HG03159 (cell line): ENCODE measurements at regions not wholly inside any gene's neighbourhood (a gene's known extent, or its start where the extent isn't known, plus 50 kb on each side); places are given as distances from the start of the nearest gene placed in this dataset.

ENCODE experiments used
- ATAC-seq: cut with Tn5 transposase; IDR thresholded peaks from one replicate; pipeline ENCODE4 v1.9.1; 2021; ENCODE audit warnings: mild to moderate bottlenecking, moderate library complexity; ENCODE audit not compliant: unreplicated experiment

DNA sequence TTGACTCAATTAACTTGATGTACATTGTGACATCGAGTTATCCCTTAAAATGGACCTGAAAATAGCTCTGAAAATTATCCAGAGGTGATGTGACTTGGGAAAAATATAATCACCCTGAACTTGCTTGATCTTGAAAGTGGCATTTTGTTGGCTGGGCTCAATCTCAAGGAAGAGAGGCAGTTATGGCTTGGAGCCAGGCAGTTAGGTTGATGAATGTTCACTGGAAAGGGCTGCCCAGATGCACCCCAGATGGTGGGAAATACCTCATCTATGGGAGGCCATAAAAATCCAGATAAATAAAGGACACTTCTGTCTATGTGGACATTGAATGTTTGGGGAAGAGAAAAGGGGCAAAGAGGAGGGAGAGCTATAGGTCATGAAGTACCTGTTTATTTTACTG lies 55.7 kb upstream of the OR5AN1 start:
- ATAC-seq, result no peak

DNA sequence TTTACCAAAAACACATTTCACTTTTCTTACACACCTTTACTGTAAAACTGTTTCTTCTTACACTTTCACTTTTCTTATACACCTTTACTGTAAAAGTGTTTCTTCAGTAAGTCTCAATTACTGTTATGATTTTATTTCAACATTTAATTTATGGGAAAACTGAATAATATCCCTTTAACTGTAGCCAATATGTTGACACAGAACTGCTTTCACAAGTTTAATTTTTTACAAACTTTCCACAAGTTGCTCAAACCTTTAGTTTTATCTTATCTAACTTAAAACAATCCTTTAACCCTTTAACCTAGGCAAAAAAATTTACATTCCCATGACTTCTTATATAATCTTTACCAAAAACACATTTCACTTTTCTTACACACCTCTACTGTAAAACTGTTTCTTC lies 63.3 kb upstream of the OR5AN1 start:
- no peak for ATAC-seq

DNA sequence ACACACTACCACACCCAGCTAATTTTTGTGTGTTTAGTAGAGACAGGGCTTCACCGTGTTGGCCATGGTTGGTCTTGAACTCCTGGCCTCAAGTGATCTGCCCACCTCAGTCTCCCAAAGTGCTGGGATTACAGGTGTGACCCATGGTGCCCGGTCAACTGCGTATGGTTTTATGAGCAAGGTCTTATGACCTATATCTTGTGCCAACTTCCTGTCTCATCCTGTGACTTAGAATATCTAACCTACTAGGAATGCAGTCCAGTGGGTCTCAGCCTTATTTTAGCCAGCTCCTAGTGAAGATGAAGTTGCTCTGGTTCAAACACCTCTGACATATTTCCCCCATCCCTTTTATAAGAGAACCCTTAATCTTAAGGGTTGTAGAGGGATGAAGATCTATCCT lies 66.1 kb upstream of the OR5AN1 start:
- ATAC-seq, result no peak

DNA sequence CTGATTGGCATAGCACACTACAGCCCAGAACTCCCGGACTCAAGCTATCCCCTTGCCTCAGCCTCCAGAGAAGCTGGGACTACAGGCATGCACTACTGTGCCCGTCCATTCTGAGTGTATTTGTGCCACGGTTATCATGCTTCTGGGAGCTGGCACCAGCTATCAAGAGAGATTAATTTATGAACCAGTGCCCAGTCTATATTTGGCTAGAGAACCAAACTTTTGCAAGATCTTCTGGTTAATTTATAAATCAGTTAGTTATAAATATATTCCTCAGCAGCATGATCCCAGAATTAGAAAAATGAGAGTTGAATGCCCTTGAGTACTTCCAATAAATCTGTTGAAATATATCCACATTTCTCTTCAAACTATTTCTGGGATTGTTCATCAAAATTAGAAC lies 67.5 kb upstream of the OR5AN1 start:
- ATAC-seq, result no peak

DNA sequence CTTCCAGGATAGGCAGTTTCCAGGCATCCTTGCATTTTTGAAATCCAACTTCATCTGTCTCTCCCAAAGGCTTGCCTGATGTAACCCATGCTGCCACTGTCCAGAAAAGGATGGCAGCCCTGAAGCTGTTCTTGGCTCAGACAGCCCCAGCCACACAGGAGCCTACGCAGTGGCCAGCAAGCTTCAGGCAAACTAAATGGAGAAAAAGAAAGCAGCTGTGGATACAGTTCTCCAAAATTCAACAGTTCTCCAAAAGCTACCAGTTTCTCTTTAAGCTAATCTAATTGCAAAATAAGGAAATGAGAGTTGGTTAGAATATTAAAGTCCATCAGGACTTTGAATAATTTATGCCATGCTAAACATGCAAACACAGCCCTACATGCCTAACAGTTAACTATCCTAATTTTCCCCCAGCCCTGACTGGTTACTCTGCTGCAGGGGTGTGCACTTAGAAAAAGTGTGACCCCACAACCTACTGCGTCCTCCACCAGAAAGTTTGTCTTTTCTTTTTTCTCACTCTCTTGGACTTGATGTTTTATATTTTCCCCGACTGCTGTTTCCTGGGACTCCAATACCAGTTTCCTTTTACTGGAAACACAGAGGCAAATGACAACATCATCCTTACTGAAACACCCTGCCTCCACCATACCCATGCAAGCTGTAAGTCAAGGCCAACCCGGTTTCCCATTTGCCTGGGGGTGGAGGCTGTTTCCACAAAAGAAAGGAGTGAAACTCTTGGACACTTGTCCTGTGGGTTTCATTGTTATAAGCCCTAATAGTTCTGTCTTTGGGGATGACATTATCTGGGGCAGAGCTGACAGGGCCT lies 69.1 kb upstream of the OR5AN1 start:
- ATAC-seq, result no peak

DNA sequence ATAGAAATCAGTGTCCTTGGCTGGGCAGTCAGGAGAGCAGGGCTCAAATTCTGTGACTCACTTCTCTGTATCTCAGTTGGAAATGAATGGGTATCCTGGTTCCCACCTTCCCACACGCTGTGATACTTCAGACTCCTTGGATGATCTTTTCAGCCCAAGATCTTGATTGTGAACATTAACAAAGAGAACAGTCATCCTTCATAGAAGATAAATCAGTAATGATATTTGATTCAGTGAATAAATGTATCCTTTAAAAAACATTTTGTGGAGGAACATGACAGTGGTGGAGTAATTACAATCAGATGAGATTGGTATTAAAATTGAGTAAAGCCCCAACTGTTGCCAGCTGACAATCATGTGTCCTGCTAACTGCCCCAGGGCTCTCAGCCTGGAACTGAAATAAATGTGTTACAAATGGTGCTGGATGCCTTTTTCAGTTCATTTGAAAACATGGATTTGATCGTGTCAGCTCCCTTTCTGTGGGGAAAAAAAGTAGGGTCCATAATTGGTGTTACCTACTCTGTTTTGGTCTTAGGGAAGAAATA lies 72.9 kb upstream of the OR5AN1 start:
- ATAC-seq, result no peak

DNA sequence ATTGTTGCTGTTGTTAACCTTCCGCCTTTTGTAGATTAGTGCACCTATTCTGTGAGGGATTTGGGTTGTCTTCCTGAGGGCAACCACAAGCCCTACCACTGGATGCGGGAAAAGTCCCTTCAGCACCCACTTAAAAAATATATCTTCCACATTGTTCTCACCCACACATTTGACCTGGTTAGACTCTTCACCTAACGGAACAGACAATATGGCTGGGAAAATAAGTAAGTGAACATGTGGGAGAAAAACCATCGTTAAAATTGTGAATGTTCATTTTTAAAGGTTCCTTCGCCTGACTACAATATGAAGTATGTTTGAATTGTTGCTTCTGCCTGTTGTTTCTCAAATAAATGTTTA lies 72.0 kb upstream of the MPEG1 start:
- ATAC-seq, result peak; percentile 5

DNA sequence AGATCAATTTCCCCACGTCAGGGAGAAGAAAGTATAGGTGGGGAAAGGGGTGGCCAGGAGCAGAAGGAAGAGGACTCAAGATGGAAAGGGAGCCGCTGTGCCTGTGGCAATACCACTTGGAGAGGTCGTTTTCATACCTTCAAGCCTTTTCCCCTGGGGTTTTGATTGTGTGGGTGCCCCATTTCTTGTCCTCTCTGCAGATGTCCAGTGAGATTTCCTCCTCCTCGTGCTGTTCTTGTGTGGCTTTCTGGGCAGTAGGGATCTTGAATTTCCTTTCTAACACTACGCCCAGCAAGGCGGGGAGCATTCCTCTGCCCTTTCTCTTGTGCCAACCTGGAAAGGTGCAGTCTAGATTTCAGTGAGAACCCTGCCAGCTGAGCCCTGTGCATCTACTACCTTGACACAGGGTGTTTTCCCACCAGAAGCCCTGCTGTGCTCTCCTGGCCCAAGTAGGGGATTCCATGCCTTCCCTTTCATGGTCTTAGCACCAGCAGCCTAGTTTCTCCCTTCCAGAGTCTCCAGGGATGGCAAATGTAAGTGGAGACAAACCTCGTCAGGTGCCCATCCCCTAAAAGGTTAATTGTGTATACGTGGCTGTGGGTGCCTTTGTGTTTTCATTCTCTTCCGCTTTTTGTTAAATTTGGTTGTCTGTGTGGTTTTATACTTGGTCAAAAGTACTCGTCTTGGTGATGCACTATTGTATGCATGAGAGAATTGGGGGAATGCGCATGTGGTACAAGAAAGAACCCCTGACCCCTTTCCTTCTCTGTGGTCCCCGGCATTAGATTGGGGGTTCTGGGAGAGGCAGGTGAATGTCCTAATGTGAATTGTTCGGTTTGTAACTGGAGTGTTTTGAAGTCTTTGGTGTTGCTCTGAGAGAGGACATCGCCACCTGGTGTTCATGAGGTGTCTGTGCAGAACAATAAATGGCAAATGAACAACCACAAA lies 71.4 kb upstream of the MPEG1 start:
- ATAC-seq, result peak; percentile 77

DNA sequence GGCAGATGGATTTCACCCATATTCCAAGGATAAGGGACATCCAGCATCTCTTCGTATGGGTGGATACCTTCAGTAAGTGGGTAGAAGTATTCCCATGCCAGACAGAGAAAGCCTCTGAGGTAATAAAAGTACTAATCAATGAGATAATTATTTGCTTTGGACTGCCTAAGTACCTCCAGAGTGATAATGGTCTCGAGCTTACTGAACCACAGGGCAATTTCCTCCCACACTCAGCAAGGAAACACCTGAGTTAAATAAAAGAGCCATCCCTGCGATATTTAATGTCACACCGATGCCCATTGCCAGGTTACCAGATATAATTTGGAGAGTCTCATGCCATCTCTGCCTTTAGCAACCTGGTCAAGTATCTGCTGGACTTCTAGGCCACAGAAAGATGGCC lies 70.6 kb upstream of the MPEG1 start:
- no peak for ATAC-seq

DNA sequence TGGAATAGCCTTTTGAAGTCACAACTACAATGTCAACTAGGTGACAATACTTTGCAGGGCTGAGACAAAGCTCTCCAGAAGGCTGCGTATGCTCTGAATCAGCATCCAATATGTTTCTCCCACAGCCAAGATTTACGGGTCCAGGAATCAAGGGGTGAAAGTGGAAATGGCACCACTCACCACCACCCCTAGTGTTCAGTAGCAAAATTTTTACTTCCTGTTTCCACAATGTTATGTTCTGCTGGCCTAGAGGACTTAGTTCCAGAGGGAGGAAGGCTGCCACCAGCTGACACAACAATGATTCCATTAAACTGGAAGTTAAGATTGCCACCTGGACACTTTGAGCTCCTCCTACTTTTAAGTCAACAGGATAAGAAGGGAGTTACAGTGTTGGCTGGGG lies 68.5 kb upstream of the MPEG1 start:
- ATAC-seq, result no peak

DNA sequence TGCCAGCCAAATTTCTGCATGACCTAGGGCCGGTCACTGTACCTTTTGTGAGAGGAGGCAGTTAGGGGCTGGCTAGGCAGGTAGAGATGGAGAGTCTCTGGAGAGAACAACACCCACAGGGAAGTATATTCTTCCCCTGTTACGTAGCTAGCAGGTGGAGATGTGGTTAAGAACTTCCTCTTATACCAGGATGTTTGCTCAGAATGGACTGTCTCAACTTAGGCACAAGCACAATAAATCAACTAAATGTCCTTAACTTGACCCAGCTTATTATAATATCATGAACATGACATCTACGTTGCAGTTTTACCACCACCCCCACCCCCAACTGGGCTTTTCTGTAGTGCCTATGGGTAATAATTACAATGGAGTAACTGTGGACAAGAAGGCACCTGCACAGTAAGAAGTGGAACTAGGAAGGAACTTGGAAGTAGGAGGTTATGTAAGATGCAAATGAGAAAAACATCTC lies 60.7 kb upstream of the MPEG1 start:
- ATAC-seq, result peak; percentile 96

DNA sequence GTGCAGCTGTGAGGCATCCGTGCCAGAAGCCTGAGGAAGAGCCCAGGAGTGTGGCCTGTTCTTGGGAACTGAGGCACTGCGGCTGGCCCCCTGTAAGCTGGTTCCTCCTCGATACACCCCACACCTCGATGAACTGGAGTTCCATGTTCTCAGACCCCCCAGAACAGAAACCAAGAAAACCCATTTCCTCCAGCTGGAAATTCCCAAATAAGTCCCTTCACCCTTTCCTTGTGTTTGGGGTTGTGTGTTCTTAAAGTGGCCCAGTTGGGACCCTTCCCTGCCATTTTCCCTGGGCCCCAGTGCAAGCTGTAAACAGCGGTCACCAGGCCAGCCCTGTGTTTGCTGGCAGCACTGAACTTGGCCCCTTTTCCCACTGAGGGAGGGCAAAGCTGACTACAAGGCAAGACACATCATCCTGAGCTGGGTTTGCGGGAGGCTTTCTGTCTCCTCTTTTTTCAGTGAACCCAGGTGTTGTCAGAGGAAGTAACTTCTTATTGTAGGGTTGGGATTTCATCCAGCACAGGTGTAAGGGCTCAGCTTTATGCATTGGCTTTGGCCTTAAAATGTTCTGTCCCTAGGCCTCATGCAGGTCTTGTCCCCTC lies 60.1 kb upstream of the MPEG1 start:
- ATAC-seq, result peak; percentile 7

DNA sequence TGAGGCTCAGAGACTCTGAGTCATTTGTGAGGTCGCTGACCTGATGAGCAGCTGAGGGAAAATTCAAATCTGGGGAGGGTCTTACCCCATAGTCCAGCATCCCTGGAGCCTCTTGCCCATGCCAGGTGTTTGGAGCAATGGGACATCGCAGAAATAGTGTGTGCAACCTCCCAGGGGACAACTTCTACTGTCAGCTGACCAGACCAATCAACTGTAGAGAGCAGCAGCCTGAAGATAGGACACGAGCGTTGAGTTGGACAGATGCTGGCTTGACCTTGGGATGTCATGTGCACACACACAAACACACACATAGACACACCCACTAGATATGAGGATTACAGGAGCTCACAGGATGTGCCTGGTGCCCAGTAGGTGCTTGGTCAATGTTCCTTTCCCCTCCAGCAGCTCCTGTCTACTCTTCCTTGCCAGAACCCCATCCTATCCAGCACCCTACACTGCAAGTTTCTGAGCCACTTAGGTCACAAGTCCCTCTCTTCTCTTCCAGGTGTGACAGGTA lies 59.1 kb upstream of the MPEG1 start:
- ATAC-seq, result no peak

DNA sequence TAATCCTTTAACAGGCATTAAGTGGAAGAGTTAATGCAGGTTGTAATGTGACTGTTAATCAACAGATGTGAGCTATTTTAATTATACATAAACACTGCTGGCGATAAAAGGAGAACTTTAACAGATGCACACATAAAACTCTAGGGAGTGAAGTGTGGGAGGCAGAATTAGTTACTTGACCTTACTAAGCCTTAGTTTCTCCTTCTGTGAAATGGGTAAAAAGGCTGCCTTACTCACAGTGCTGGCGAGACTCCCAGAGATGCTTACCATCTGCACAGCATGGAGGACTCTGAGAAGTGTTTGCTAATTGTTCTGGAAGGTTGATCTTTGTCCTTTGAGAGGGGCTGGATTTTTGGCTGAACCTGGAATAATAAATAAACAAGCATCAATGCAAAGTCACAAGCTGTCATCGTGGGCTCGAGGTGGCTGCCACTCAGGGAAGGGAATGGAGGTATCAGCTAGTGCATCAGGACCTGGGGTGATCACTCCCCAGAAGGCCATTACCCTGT lies 58.6 kb upstream of the MPEG1 start:
- ATAC-seq, result no peak

DNA sequence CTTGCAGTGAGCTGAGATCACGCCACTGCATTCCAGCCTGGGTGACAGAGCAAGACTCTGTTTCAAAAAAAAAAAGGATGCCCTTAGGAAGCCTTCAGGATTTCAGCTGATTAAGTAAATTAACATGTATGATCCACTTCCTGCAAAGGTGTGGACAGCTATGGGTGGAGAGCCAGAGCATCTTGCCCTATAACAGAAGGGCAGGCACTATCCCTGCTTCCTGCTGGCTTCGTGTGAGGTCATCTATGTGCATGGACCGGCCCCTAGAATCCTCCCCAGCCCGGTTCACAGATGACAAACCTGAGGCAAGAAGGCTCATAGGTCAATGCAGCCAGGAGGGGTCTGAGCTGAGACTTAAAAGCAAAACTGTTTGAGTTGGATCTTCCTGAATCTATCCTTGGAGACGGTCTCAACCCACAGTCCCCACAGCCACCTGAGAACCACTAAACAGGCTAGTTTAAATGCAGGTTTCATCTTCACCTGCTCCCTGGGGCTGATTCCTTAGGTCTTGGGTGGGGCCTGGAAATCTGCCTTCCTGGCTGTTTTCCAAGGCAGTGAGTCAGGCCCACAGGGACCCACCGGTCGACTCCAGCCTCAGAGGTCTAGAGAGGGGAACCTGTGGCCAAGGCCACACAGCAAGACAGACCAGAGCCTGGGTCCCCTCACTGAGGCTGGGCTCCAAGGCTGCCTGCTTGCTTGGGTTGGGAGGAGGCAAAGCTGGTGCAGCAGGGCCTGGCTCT lies 55.2 kb upstream of the MPEG1 start:
- no peak for ATAC-seq

DNA sequence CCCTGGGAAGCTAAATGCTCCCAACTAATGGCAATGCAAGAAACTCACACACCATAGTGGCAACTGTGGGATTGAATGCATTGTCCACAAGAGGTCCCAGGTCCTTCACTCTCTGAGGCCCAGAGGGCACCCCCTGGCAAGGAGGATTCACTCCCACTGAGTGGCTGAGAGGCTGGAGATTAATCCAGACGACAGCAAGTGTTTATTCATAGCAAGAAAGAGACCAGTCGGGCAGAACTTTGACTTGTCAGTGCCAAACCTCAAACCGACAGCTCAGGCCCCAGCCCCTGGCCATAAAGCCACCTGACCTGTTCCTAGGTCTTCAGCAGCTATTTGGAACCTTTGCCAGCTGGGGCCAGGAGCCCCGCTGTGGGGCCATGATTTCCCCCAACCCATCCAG lies 54.5 kb upstream of the MPEG1 start:
- ATAC-seq, result peak; percentile 71

DNA sequence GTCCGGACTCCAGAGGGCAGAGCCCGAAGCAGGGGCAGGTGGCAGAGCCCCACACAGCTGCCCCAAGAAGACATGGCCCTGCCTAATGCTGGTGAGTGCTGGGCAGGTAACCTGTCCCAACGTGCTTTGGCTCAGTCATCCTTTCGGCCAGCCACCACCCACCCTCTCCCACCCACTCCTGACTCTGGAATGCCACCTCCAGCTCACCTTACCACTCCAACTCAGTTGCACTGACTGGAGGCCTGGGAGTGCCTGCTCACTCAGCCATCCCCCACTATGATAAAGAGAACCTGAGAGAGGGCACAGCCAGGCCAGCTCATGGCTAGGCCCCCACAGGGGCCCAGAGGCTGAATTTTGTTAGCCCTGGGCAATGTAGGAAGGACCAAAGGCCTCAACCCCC lies 53.8 kb upstream of the MPEG1 start:
- ATAC-seq, result no peak

DNA sequence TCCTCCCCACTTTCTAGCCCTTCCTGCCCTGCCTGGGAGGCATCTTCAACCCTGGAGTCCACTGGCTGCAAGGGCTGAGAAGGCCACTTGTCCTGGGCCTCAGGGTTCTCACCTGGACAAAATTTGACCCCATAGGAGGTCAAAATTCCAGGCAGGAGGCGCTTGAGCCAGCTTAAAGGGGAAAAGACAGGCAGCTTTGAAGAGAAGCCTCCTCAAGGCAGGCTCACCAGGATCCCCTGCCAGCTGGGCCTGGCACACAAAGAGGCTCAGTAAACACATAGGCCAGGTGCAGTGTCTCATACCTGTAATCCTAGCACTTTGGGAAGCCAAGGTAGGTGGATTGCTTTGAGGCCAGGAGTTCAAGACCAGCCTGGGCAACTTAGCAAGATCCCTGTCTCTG lies 53.0 kb upstream of the MPEG1 start:
- no peak for ATAC-seq

DNA sequence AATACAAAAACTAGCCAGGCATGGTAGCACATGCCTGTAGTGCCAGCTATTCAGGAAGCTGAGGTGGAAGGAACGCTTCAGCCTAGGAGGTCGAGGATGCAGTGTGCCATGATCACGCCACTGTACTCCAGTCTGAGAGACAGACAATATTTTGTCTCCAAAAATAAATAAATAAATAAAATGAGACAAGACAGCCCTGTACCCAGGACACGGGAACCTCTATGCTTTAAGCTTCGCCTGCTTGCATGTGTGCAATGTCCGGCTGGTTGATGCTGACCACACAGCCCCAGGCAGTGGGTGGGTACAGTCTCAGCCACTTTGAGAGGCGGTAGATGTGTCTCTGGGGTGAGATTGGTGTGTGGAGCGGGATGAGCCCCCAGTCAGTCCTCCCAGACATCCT lies 52.0 kb upstream of the MPEG1 start:
- no peak for ATAC-seq

DNA sequence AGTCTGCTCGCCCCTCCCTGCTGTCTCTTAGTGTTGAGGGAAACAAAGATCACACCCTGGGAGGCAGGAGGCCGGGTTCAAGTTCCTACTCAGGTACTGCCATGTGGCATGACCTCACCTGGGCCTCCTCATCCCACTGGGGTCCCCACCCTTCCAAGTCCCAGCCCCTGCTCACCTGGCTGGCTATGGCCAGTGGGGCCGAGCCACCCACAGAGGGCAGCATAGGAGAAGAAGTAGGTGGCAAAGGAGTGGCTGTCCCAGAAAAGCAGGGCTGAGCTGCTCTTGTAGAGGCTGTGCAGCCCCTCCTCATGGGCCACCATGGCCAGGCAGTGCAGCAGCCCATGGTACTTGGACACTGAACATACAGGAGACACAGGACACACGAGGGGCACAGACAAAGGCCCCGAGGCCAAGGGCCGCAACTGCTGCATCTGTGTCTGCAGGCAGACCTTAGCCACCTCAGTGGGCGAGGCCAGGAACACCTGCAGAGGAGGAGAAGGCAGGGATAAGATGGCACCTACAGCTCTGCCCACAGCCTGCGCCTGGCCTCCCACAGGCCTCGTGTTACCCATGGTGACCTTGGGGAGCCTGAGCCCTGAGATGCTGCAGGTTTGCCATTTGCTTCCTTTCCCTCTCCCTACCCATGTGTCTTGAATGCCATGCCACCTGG lies 50.6 kb upstream of the MPEG1 start:
- ATAC-seq, result no peak
